ENCODE measurements at regions not wholly inside any gene's neighbourhood (a gene's known extent, or its start where the extent isn't known, plus 50 kb on each side); places are given as distances from the start of the nearest gene placed in this dataset.

DNA sequence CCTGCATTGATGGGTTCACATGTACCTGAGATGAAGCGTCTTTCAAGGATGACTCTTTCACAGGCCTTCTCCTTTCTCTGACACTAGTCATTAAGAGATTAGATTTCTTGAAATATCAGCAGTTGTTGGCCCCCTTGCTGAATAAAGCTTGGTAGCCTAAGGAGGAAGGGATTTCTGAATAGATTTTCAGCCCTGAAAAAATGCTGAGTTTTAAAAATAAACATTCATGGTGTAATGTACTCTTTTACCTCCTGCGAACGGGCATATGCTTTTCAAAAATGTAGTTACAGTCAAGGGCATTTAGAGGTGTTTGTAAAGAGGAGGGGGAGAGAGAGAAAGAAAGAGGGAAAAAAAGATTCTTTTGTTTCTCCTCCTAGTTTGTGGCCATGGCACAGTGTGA, 222.7 kb downstream of the SOX4 start:
- no peak for DNase-seq (ENCODE audit: low read depth)

DNA sequence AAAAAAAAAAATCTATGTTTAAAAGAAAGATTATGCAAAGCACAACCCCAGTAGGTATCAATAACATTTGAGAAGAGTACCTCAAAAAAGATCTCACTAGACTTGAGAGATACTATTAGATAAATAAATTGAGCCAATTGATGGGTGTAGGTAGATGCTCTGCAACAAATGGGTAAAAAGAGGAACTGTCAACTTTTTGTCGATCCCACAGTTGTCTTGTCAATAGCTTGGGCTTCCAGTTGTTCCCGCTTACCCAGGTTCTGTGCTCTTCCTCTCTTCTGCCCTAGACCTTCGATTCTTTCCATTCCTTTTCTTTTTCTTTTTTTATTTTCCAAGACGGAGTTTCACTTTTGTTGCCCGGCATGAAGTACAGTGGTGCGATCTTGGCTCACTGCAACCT, 226.9 kb downstream of the SOX4 start:
- DNase-seq (ENCODE audit: low read depth), result no peak

DNA sequence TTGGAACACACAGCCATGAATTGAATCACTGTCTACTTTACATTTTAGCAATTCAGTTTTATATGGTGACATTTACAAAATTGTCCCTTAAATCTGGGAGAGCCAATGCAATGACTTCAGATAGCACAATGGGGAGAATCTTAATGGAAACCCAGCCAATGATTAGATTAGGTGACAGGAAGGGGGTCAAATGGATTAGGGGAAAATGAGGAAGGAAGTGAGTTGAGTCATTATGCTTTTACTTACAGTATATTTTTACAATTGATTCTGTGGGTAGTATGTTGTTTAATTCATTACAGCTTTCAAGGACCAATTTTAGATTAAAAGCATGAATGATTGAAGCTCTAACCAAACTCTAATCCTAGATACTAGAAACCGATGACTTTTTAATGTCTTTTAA, 229.8 kb downstream of the SOX4 start:
- DNase-seq (ENCODE audit: low read depth), result no peak

DNA sequence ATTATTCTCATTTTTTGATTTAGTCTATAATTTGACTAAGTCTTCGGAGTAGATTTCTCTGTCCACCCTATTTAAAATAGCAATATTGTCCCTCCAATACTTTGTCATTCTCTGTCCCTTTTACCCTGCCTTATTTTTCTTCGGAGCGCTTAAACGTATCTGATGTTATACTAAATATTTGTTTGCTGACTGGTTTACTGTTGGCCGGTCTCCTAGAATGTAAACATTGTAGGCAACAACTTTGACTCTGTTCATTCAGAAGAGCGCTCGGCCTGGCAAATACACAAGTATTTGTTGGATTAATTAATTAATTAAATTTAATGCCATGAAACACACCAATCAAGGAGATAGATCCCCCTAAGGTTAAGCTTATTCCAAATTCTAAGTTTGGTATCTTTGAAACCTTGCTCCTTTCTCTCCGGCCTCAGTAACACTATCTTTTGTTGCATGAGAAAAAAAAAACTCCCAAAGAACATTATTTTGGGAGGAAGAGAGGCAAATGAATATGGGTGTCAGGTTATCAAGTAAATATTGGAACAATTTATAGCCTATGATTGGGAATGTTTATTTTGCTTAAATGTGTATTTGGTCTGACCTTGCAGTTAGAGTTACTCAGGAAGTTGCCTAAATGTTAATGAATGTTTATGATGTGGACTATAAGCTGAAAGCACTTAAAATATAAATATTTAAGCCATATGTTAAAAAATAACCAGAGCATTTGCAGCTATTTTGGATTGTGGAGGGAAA, 231.1 kb downstream of the SOX4 start:
- DNase-seq (ENCODE audit: low read depth), result no peak

DNA sequence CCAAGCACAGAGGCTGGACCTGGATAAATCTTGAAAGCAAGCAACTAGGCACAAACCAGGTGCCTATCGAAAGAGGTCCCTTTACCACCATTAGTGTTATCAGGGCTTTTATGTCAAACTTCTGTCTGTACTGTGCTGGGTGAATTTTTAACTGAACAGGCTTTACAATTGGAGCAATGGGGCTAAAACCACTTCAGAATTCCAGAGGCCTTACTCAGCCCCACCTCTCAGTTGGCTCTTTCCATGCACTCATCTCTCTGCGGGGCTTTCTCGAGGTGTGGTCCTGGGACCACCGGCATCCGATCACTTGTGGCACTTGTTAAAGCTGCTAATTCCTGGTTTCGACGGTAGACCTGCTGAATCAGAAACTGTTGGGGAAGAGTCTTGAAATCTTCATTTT, 232.5 kb downstream of the SOX4 start:
- no peak for DNase-seq (ENCODE audit: low read depth)

DNA sequence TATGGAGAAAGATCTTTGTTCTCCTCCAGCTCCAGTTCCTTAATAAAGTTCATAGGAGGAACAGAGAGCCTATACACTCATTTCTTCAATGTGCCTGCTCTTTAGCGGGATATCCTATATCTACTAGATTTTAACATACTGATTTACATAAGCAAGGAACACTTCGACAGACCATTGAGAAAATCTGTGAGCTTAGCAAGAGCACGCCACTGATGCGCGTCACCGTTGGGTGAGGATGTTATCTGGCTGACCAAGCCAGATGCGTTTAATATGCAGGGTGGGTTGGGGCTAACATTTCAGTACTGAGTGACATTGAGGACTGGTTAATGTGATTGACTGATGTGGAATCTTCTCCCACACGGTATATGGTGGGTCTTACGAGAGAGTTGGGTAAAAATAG, 233.4 kb downstream of the SOX4 start:
- DNase-seq (ENCODE audit: low read depth), result no peak

DNA sequence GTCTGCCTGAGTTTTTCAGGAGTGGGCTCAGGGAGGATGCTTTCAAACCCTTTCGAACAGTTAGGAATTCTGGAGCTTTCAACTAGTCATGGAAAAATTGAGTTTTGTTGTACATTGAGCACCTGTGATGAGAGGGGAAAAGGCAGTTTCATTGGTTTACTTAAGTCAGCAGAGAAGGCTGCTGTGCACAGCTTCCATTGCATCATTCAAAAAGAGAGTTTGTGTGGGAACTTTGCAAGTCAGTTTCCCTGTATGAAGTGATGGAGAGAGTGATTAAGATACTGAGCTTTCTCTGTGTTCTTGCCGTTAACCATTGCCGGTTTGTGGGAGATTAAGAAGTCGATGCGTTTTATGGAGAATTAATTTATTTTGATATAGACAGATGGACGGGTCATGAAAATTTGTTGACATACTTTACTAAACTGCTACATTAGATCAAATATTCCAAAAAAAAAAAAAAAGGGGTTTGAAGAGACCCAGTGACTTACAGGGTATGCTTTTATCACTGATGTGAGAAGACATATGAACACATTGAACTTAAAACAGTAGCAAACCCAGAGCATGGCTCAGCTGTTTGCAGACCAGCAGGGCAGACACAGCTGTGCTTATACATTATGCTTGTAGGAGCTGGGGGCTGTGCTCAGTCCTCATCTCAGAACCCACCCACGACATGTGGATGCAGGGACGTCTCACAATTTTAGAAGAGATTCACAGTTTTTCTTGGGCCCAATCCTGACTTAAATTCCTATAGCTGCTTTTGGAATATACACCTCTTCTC, 234.1 kb downstream of the SOX4 start:
- no peak for DNase-seq (ENCODE audit: low read depth)

DNA sequence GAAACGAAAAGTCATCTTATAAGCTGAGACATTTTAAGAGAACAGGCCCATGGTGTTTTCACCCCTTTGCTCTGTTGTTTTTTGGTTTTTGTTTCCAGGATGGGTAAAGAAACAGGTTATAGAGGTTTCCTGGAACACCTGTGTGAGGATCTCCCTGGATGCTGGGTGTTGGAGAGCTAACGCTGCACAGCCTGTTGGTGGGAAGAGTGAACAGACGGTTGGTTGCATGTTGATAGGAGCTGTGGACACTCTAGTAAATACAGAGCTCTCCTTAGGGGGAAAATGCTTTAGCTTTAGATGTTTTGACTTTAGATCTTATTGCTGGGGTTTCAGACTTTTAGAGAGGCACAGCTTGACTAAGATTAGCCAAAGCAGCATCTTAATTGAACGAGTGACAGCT, 235.2 kb downstream of the SOX4 start:
- no peak for DNase-seq (ENCODE audit: low read depth)

DNA sequence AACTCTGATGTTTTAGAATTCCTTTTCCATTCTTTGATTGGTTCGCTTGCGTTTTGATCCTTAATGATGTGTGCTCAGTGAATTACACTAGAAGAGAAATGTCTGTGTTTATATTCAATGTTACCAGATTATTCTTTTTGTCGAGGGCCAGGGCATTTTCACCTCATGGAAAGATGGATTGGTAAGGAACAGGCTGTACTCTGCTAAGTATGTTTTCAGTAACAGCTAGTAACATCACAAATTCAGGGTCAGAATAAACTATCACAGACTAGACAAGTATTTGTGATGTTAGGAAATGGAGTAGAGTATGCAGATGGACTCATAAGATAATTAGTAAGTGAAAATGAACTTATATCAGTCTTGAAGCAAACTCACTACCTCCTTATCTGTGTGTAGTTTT, 235.6 kb downstream of the SOX4 start:
- no peak for DNase-seq (ENCODE audit: low read depth)

DNA sequence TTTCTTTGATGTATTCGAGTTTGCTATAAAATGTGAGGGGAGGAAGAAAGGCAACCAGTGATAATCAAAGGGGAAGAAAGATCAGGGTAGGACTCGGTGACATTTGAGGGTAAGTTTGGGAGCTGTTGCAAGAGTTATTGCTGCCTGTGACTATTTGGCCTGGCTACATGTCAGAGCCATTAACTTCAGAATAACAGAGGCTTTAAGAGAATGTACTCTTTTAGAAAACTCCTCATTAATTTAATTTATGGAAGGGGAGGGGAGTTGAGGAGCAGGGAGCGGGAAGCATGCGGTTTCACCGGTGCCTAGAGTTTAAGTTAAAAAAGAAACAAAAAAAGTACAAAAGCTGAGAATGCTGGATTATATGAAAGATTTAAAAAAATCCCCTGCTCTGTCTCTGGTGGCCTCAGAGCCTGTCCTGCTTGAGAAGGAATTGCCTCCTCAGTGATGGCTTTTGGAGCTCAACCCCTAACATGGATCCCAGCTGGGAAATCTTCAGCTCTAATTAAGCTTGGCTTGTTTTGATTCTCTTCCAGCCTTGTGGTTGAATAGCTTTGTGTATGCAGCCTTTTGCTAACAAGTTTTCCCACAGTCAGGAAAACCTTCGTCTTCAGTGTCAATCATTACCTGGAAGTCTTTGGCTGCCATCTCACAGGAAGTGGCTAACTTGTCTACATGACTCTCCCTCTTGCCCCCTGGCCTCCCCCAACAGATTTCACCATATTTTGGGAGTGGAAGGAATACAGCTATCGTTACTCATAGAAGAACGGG, 238.2 kb downstream of the SOX4 start:
- no peak for DNase-seq (ENCODE audit: low read depth)

DNA sequence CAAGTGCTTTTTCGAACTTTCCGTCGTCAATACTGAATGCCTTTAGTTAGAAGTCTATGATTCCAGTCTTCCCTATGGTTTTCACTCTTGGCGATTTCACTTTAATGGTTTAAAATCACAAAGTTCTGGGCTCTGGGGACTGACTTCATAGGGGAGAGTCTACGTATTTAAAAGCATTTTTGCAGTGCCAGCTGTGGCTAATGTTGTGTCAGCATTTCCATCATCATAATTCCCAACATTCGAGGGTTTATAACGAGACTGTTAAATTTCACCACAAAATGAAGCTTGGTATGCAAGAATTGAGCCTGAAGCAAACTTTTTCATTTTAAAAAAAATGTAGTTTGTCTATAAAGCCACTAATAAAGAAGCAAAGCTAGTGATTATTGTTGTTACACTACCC, 242.7 kb downstream of the SOX4 start:
- no peak for DNase-seq (ENCODE audit: low read depth)

DNA sequence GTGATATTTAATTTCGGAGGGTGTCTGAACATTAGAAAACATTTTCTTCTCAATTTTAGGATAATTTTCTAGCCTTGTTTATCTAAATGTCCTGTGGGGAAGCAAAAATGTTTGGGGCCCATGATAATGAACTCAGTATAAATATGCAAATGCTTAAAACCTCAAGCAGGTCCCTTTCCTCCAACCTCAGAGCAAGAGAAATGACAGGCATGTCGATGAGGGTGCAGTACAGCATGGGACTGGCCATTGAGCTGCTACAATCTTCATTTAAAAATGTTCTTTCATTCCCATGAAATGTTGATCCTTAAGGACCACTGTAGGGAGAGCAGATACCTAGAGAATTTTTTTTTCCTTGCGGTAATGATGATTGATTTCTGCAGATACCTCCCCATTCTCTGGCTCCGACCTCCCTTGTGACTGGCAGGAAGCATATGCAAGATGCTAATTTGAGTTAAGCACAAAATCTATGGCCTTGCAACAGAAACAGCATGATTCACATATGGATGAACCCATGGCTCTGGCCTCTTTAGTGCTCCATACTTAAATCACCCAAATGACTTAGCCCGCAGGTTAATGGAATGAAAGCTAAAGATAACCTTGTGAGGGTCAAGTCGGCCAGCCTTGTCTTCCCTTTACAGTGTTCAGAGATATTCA, 243.3 kb downstream of the SOX4 start:
- DNase-seq (ENCODE audit: low read depth), result peak; percentile 9

DNA sequence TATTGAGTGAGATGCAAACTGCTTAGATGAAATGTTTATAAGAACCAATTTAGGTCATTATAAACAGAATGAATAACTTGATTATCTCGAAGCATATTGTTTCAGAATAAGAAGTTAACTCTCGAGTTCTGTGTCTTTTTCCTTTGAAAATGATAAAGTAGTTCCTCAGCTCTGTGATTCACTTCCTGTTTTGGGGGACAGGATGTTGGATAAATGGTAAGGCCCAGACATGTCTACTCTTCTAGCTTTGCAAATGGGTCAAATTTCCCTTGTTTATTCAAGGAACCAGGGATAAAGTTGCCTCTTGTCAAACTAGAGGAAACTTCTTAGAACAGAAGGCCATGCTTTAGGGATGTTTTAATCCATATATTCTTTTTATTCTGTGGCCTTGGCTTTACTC, 246.9 kb downstream of the SOX4 start:
- no peak for DNase-seq (ENCODE audit: low read depth)

DNA sequence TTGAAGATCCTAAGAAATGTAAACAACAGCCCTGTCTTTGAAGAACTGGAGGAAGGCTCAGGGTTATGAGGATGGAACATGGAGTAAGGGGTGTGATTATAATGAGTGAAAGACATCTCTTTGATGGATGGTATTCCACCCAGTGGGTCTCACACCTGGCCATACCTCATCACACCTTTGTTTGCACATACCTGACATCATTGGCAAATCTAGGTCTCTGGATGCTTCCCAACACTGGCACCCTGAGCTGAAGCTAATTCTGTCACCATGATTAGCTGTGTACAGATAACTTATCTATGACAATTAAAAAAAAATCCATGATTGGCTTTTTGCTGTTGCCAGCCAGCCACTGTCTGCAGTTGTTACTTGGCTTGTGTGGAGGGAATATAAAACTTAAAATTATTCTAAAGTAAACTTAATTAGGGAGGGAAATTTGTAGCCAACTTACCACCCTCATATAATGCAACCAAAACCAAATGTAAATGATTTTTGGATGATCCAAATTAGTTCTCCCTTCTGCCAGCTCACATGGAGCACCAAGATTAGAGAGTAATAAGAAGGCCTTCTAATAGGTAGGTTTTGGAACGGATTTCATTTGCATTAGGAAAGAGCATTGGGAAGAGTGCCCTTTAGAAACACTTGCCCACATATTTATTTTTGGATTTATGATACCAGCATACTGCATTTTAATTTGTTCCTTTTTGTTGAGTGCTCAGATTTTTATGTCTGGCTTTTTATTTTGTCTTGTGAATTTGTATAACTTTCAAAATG, 249.5 kb downstream of the SOX4 start:
- DNase-seq (ENCODE audit: low read depth), result no peak

DNA sequence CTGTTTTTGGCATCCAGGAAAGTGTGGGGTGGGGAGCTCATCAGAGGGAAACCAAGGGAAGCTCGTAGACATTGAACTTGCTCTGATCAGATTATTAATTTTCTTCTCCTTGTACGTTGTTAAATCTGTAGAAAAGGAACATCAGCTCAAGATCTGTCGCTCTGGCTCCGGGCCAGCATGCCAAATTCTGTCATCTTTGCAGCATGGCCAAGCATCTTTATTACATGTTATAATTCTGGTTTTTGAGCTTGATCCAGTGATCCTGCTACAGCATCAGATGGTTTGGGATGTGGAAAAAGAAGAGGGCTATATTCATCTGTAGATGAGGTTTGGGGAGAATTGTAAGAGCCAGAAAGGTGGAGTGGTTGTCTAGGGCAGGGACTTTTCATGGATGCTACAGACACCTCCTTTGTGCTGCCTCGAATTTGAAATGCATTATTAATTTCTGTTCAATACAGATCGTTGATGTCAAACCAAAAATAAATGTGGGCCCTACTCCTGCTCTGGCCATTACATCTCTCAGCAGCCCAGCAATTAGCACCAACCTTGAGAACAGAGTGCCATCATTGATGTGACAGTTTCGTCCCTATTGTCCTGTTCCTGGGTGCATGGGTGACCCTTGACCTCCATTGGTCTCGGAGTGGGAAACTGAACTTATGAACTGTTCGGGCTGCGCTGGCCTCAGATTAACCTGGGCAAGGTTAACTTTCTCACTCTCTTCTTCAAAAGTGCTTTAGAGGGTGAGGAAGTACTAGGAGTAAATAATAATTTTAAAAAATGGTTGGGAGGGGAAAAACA, 250.8 kb downstream of the SOX4 start:
- no peak for DNase-seq (ENCODE audit: low read depth)

DNA sequence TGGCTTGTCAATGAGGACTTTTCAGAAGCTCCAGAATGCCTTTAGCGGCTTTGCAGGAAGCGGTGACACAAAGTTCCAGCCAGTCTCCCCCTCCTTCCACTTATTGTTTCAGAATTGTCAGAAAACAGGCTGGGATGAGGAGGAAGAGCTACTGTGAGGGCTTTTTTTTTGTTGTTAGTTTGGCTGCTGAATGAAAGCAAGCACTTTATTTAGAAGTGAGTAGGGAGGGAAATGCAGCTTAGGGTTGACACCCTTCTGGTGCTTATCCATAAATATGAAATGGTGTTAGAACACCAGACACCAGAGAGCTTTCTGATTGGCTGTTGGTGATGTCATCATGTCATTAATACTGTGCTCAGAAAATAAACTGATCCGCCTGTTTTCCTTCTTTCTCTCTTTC, 251.5 kb downstream of the SOX4 start:
- DNase-seq (ENCODE audit: low read depth), result no peak

DNA sequence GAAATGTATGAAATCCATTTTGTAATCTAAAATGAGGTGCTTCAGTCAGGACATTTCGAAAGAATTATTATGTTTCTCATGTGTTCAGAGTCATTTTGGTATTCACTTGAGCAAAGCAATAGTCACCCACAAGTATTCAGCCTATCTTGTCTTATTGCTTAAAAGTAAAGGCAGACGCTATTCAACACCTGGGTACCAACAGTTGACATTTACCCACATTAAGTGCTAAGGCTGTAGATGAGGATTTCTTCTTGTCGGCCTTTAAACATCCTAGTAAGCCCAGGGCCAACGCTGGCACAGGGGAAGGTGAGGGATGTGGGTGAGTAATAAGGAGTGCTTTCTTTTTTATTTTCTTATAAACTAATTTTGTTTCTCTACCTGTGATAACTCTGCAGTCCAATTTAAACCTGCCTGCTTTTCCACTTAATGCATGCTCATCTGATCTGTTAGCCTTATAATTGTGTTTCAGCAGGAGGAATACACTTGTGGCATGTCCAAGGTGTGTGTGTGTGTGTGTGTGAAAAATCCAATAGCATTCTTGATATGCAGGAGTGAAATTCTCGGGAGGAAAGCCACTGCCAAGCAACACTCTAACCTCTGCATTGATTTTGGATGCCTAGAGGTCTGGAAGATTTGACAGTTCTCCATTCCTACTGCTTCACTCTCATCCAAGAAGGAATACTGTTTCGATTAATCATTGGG, 252.0 kb downstream of the SOX4 start:
- no peak for DNase-seq (ENCODE audit: low read depth)

DNA sequence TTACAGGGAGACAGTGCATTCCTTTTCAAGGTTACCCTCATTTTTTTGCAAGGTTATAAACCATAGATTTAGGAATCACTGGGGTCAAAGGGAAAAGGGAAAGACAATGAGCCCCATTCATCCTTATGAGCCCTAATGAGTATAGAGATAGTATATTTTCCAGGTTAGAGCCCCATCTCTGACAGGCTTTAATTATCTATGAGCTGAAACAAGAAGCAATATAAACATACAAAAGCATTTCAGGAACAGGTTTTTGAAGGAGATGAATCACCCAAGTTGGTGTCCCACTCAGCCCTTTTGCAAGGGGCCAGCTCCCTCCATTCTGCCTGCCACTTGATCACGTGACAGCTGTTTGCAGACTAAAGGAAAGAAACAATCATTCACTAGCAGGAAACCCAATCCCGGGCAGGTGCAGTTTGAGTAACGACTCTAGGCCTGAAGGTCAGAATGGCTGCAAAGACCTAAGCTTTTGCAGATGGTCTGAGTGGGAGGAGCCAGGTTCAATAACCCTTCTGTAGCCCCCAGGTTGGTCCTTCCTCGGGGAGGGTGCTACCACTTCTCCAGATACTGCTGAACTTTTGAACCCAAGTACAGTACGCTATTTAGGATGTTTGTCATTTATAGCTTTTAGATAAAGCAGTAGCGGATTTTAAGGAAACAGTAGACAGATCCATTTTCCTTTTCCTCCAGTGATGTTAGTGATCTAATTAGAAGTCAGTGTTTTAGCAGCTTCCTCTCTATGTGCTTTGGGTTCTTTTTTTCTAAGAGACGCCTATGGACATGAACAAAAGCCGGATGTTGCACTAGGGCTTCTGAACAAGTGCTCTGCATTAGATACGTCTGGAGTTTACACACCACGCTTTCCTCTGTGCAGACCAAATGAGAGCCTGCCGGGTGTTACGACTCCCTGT, 253.2 kb downstream of the SOX4 start:
- no peak for DNase-seq (ENCODE audit: low read depth)
